GM12875 (cell line): ENCODE measurements at regions not wholly inside any gene's neighbourhood (a gene's known extent, or its start where the extent isn't known, plus 50 kb on each side); places are given as distances from the start of the nearest gene placed in this dataset.

ENCODE experiments used
- H3K4me3 ChIP-seq: one replicate; pipeline ENCODE4 v1.5.1; 2011; ENCODE audit warnings: low read depth, low read length, control low read depth
- TF ChIP-seq, protein P1 (sequence below): IDR thresholded peaks from 2 replicates; pipeline ENCODE4 v1.5.1; 2011; ENCODE audit warnings: low read depth, mild to moderate bottlenecking, control low read depth, inconsistent platforms, low read length, moderate library complexity, borderline replicate concordance; ENCODE audit not compliant: insufficient read depth

DNA sequence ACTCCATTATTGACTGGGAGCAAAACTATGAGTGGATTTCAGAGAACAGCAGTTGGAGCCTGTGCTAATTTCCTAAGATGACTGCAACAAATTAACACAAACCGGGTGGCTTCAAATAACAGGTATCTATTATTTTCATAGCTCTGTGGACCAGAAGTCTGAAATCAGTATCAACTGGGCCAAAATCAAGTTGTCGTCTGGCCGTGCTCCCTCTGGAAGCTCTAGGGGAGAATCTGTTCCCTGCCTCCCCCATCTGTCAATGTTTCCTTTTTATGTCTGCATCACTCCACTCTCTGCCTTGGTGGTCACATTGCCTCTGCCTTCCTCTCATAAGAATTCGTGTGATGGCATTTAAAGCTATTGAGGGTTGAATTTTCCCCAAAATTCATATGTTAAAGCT lies 269.8 kb downstream of the TMX3 start:
- TF ChIP-seq, protein P1, sequence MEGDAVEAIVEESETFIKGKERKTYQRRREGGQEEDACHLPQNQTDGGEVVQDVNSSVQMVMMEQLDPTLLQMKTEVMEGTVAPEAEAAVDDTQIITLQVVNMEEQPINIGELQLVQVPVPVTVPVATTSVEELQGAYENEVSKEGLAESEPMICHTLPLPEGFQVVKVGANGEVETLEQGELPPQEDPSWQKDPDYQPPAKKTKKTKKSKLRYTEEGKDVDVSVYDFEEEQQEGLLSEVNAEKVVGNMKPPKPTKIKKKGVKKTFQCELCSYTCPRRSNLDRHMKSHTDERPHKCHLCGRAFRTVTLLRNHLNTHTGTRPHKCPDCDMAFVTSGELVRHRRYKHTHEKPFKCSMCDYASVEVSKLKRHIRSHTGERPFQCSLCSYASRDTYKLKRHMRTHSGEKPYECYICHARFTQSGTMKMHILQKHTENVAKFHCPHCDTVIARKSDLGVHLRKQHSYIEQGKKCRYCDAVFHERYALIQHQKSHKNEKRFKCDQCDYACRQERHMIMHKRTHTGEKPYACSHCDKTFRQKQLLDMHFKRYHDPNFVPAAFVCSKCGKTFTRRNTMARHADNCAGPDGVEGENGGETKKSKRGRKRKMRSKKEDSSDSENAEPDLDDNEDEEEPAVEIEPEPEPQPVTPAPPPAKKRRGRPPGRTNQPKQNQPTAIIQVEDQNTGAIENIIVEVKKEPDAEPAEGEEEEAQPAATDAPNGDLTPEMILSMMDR = no peak
- no peak overlapping the region for H3K4me3 ChIP-seq

DNA sequence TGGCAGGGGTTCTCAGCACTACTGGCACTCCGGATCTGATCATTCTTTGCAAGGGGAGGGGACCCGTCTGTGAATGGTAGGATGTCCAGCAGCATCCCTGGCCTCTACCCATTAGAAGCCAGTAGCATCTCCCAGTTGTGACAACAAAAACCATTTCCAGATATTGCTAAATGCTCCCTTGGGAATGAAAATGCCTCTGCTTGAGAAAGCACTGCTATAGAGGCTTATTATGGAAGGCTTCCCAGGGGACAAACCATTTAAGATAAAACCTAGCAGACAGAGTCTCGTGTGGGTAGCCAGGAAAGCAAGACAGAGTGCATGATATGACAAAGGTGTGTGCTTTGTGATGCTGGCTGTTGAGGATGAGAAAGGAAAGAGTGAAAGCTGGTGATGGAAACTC lies 273.7 kb downstream of the TMX3 start:
- TF ChIP-seq, protein P1 = no peak
- H3K4me3 ChIP-seq = no peak overlapping the region

DNA sequence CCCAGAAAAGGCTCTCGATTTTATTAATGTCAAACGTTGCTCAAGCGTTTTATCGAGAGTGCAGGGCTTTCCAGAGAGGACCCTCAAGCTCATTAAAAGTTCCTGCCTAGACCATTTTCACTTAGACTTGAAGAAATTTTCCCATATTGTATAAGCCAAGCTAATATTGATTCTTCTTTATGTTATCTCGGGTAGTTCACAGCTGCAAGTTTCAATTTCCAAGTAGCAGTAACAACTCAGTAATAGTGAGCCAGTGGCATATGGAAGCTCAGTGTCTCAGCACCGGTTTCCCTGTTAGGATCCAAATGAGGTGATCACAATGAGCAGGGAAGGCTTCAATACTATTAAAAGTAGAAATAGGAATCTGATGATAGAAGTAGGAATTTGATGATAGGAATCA lies 274.5 kb downstream of the TMX3 start:
- TF ChIP-seq, protein P1 = no peak
- no peak overlapping the region for H3K4me3 ChIP-seq

DNA sequence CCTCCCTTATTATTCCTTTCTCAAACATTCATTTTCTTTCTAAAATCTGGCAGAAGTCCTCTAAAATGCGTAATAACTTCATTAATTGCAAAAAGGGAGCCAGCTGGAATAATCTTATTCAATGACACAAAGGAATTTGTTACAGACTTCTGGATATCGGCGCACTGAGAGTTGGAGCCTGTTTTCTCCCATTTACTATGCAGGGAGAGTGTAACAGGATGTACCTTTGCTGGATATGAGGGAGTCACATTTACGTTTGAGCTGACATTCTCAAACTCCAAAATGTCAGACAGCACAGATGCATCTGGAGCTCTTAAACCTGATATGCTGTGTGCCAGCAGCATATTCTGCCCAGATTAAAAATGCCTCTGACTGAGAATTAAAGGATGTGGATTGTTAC lies 275.3 kb downstream of the TMX3 start:
- H3K4me3 ChIP-seq = no peak overlapping the region

DNA sequence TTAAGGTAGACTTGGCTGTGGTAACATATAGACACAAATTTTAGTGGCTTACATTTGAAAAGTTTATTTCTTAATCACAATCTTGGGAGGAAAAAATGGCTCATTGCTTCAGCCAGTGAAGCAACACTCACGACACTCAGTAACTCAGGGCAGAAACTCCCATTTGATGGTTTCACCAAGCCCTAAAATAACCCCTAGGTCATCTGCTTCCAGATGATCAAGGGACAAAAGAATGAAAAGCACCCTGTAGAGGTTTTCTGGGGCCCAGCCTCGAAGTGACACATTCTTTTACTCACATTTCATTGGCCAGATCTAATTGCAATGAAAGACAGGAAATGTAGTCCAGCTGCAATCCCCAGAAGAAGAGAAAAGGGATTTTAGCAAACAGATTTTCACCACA lies 275.9 kb downstream of the TMX3 start:
- H3K4me3 ChIP-seq = no peak overlapping the region
- TF ChIP-seq, protein P1 = no peak

More for the DNA sequence above, 275.3 kb downstream of the TMX3 start:
- TF ChIP-seq, protein P1 = no peak

DNA sequence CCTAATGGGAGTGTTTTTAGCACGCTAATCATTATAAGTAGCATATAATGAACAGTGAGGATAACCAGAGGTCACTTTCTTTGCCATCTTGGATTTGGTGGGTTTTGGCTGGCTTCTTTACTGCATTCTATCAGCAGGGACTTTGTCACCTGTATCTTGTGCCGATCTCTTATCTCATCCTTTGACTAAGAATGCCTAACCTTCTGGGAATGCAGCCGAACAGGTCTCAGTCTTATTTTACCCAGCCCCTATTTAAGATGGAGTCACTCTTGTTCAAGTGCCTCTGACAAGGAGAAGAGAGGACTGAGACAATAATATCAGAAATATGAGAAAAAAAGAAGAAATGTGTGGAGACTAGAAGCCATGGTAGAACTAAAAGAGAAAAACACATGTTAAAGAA lies 276.4 kb downstream of the TMX3 start:
- TF ChIP-seq, protein P1 = no peak
- H3K4me3 ChIP-seq = no peak overlapping the region

DNA sequence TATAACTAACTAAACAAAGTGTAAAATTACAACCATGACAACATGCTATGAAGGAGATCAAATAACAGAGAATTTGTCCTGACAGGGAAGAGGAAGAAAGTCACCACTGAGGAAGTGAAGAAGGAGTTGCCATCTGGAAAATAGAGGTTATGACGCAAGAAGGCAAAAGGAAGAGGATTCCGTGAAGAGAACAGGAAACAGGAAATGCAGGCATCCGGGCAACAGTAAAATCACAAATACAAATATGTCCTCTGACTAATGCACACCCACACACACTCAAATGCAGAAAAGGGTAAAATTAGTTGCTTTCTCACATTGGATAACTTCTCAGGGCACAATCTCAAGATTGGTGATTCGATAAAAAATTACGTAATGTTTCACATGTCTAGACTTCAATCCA lies 278.4 kb downstream of the TMX3 start:
- TF ChIP-seq, protein P1 = no peak

More for the DNA sequence above, 278.4 kb downstream of the TMX3 start:
- no peak overlapping the region for H3K4me3 ChIP-seq
